ENCODE measurements at regions not wholly inside any gene's neighbourhood (a gene's known extent, or its start where the extent isn't known, plus 50 kb on each side); places are given as distances from the start of the nearest gene placed in this dataset.

- CTCF ChIA-PET: no interaction called here
- H3K4me1 Mint-ChIP-seq (ENCODE audit: low read depth): no peaks in the 10 kb centered on the region
- no peak for DNase-seq
- no peaks in the 10 kb centered on the region for H3K27me3 Mint-ChIP-seq (ENCODE audit: low read depth)
- peaks cover 5% of the 10 kb centered on the region for H3K9me3 Mint-ChIP-seq
- intact Hi-C loops (cut with micrococcal nuclease): no loop called here
- H3K36me3 Mint-ChIP-seq (ENCODE audit: low read depth): no peaks in the 10 kb centered on the region
- H3K4me3 Mint-ChIP-seq: no peak overlapping the region
- H3K27ac Mint-ChIP-seq: no peak overlapping the region
Observed at GRCh38 chr18:43539862-43540261, 262.6 kb upstream of the SYT4 start.

GRCh38 chr18:43542016-43542415 lies 264.7 kb upstream of the SYT4 start:
- Mint-ChIP-seq H3K27me3 (ENCODE audit: low read depth) (no peaks in the 10 kb centered on the region), H3K4me3 (no peak overlapping the region), H3K4me1 (ENCODE audit: low read depth) (no peaks in the 10 kb centered on the region), H3K36me3 (ENCODE audit: low read depth) (no peaks in the 10 kb centered on the region), H3K9me3 (peaks cover 2% of the 10 kb centered on the region), H3K27ac (no peak overlapping the region)
- CTCF ChIA-PET: no interaction called here
- DNase-seq: no peak
- intact Hi-C loops (cut with micrococcal nuclease): no loop called here

- Mint-ChIP-seq H3K27ac (no peak overlapping the region), H3K27me3 (ENCODE audit: low read depth) (no peaks in the 10 kb centered on the region), H3K9me3 (peaks cover under 1% of the 10 kb centered on the region), H3K36me3 (ENCODE audit: low read depth) (no peaks in the 10 kb centered on the region), H3K4me1 (ENCODE audit: low read depth) (no peaks in the 10 kb centered on the region), H3K4me3 (no peak overlapping the region)
- intact Hi-C loops (cut with micrococcal nuclease): no loop called here
- no peak for DNase-seq
- CTCF ChIA-PET: no interaction called here
Observed at GRCh38 chr18:43543236-43543635, 265.9 kb upstream of the SYT4 start.

- peaks cover 8% of the 10 kb centered on the region for H3K9me3 Mint-ChIP-seq
- no peak for DNase-seq
- H3K27ac Mint-ChIP-seq: no peak overlapping the region
- H3K4me1 Mint-ChIP-seq (ENCODE audit: low read depth): no peaks in the 10 kb centered on the region
- no peaks in the 10 kb centered on the region for H3K27me3 Mint-ChIP-seq (ENCODE audit: low read depth)
- H3K4me3 Mint-ChIP-seq: no peak overlapping the region
- intact Hi-C loops (cut with micrococcal nuclease): no loop called here
- no peaks in the 10 kb centered on the region for H3K36me3 Mint-ChIP-seq (ENCODE audit: low read depth)
- CTCF ChIA-PET: no interaction called here
Observed at GRCh38 chr18:43547456-43547855, 270.2 kb upstream of the SYT4 start.

GRCh38 chr18:43559507-43559906 lies 282.2 kb upstream of the SYT4 start:
- CTCF ChIA-PET: no interaction called here
- Mint-ChIP-seq H3K4me1 (ENCODE audit: low read depth) (no peaks in the 10 kb centered on the region), H3K9me3 (peaks cover 15% of the 10 kb centered on the region), H3K4me3 (no peak overlapping the region), H3K27me3 (ENCODE audit: low read depth) (peaks cover 2% of the 10 kb centered on the region), H3K27ac (no peak overlapping the region), H3K36me3 (ENCODE audit: low read depth) (no peaks in the 10 kb centered on the region)
- DNase-seq: no peak
- intact Hi-C loops (cut with micrococcal nuclease): no loop called here

GRCh38 chr18:43563780-43564179 lies 286.5 kb upstream of the SYT4 start:
- H3K9me3 Mint-ChIP-seq: no peaks in the 10 kb centered on the region
- intact Hi-C loops (cut with micrococcal nuclease): loop anchor here (10.0 kb wide), 1 partner anchor 1509 kb away; no protein-coding TSS in a partner anchor
- no peak overlapping the region for H3K4me3 Mint-ChIP-seq
- no peaks in the 10 kb centered on the region for H3K27me3 Mint-ChIP-seq (ENCODE audit: low read depth)
- no peaks in the 10 kb centered on the region for H3K36me3 Mint-ChIP-seq (ENCODE audit: low read depth)
- no peaks in the 10 kb centered on the region for H3K4me1 Mint-ChIP-seq (ENCODE audit: low read depth)
- H3K27ac Mint-ChIP-seq: no peak overlapping the region
- DNase-seq: no peak
- CTCF ChIA-PET: interaction anchor here (0.9 kb wide), 1 partner anchor 1387 kb away, joined by 4 read pairs; no protein-coding TSS in a partner anchor

GRCh38 chr18:43570593-43570992 lies 293.3 kb upstream of the SYT4 start:
- CTCF ChIA-PET: interaction anchor here (0.6 to 3.1 kb wide), 9 partner anchors 9 to 1812 kb away, joined by 3 to 35 read pairs (median 4); no protein-coding TSS in a partner anchor
- H3K4me3 Mint-ChIP-seq: no peak overlapping the region
- H3K36me3 Mint-ChIP-seq (ENCODE audit: low read depth): no peaks in the 10 kb centered on the region
- intact Hi-C loops (cut with micrococcal nuclease): loop anchor here (2.0 kb wide), 1 partner anchor 16 kb away; no protein-coding TSS in a partner anchor
- no peaks in the 10 kb centered on the region for H3K4me1 Mint-ChIP-seq (ENCODE audit: low read depth)
- no peaks in the 10 kb centered on the region for H3K27me3 Mint-ChIP-seq (ENCODE audit: low read depth)
- no peak for DNase-seq
- H3K27ac Mint-ChIP-seq: no peak overlapping the region
- H3K9me3 Mint-ChIP-seq: no peaks in the 10 kb centered on the region

GRCh38 chr18:43571078-43571689 lies 293.9 kb upstream of the SYT4 start:
- Mint-ChIP-seq H3K27me3 (ENCODE audit: low read depth) (no peaks in the 10 kb centered on the region), H3K4me1 (ENCODE audit: low read depth) (no peaks in the 10 kb centered on the region), H3K27ac (no peak overlapping the region), H3K9me3 (no peaks in the 10 kb centered on the region), H3K4me3 (no peak overlapping the region), H3K36me3 (ENCODE audit: low read depth) (no peaks in the 10 kb centered on the region)
- intact Hi-C loops (cut with micrococcal nuclease): loop anchor here (1.0 to 2.0 kb wide), 2 partner anchors 16 to 1813 kb away; no protein-coding TSS in a partner anchor
- peak; percentile 28 for DNase-seq
- CTCF ChIA-PET: interaction anchor here (0.6 to 3.1 kb wide), 9 partner anchors 8 to 1811 kb away, joined by 3 to 35 read pairs (median 4); no protein-coding TSS in a partner anchor

GRCh38 chr18:43572163-43572562 lies 294.9 kb upstream of the SYT4 start:
- no peak overlapping the region for H3K27ac Mint-ChIP-seq
- CTCF ChIA-PET: interaction anchor here (1.0 to 3.1 kb wide), 4 partner anchors 13 to 25 kb away, joined by 3 to 35 read pairs (median 9); no protein-coding TSS in a partner anchor
- intact Hi-C loops (cut with micrococcal nuclease): no loop called here
- no peaks in the 10 kb centered on the region for H3K27me3 Mint-ChIP-seq (ENCODE audit: low read depth)
- no peaks in the 10 kb centered on the region for H3K9me3 Mint-ChIP-seq
- no peaks in the 10 kb centered on the region for H3K4me1 Mint-ChIP-seq (ENCODE audit: low read depth)
- no peaks in the 10 kb centered on the region for H3K36me3 Mint-ChIP-seq (ENCODE audit: low read depth)
- H3K4me3 Mint-ChIP-seq: no peak overlapping the region
- DNase-seq: no peak

GRCh38 chr18:43574974-43575373 lies 297.7 kb upstream of the SYT4 start:
- no peaks in the 10 kb centered on the region for H3K27me3 Mint-ChIP-seq (ENCODE audit: low read depth)
- DNase-seq: no peak
- CTCF ChIA-PET: interaction anchor here (2.5 kb wide), 1 partner anchor 11 kb away, joined by 10 read pairs; no protein-coding TSS in a partner anchor
- no peaks in the 10 kb centered on the region for H3K9me3 Mint-ChIP-seq
- H3K4me3 Mint-ChIP-seq: no peak overlapping the region
- no peaks in the 10 kb centered on the region for H3K4me1 Mint-ChIP-seq (ENCODE audit: low read depth)
- no peak overlapping the region for H3K27ac Mint-ChIP-seq
- H3K36me3 Mint-ChIP-seq (ENCODE audit: low read depth): no peaks in the 10 kb centered on the region
- intact Hi-C loops (cut with micrococcal nuclease): no loop called here

- Mint-ChIP-seq H3K9me3 (no peaks in the 10 kb centered on the region), H3K4me3 (no peak overlapping the region), H3K27me3 (ENCODE audit: low read depth) (no peaks in the 10 kb centered on the region), H3K4me1 (ENCODE audit: low read depth) (no peaks in the 10 kb centered on the region), H3K36me3 (ENCODE audit: low read depth) (no peaks in the 10 kb centered on the region), H3K27ac (no peak overlapping the region)
- CTCF ChIA-PET: no interaction called here
- no peak for DNase-seq
- intact Hi-C loops (cut with micrococcal nuclease): no loop called here
Observed at GRCh38 chr18:43578211-43578610, 300.9 kb upstream of the SYT4 start.

- no peak for DNase-seq
- Mint-ChIP-seq H3K4me3 (no peak overlapping the region), H3K36me3 (ENCODE audit: low read depth) (no peaks in the 10 kb centered on the region), H3K4me1 (ENCODE audit: low read depth) (no peaks in the 10 kb centered on the region), H3K27me3 (ENCODE audit: low read depth) (no peaks in the 10 kb centered on the region), H3K9me3 (no peaks in the 10 kb centered on the region), H3K27ac (no peak overlapping the region)
- intact Hi-C loops (cut with micrococcal nuclease): no loop called here
- CTCF ChIA-PET: interaction anchor here (1.0 kb wide), 1 partner anchor 8 kb away, joined by 4 read pairs; no protein-coding TSS in a partner anchor
Observed at GRCh38 chr18:43578706-43579105, 301.4 kb upstream of the SYT4 start.

GRCh38 chr18:43581936-43582519 lies 304.7 kb upstream of the SYT4 start:
- DNase-seq: no peak
- intact Hi-C loops (cut with micrococcal nuclease): no loop called here
- Mint-ChIP-seq H3K9me3 (no peaks in the 10 kb centered on the region), H3K4me3 (no peak overlapping the region), H3K36me3 (ENCODE audit: low read depth) (no peaks in the 10 kb centered on the region), H3K27ac (no peak overlapping the region), H3K4me1 (ENCODE audit: low read depth) (no peaks in the 10 kb centered on the region), H3K27me3 (ENCODE audit: low read depth) (no peaks in the 10 kb centered on the region)
- CTCF ChIA-PET: no interaction called here
